ENCODE measurements at regions not wholly inside any gene's neighbourhood (a gene's known extent, or its start where the extent isn't known, plus 50 kb on each side); places are given as distances from the start of the nearest gene placed in this dataset.

- TF ChIP-seq, protein P1, sequence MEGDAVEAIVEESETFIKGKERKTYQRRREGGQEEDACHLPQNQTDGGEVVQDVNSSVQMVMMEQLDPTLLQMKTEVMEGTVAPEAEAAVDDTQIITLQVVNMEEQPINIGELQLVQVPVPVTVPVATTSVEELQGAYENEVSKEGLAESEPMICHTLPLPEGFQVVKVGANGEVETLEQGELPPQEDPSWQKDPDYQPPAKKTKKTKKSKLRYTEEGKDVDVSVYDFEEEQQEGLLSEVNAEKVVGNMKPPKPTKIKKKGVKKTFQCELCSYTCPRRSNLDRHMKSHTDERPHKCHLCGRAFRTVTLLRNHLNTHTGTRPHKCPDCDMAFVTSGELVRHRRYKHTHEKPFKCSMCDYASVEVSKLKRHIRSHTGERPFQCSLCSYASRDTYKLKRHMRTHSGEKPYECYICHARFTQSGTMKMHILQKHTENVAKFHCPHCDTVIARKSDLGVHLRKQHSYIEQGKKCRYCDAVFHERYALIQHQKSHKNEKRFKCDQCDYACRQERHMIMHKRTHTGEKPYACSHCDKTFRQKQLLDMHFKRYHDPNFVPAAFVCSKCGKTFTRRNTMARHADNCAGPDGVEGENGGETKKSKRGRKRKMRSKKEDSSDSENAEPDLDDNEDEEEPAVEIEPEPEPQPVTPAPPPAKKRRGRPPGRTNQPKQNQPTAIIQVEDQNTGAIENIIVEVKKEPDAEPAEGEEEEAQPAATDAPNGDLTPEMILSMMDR (IDR thresholded peaks at IDR 0.05): no peak
- no peak for TF ChIP-seq POLR2A (IDR thresholded peaks at IDR 0.05)
- TF ChIP-seq POLR2AphosphoS5 (IDR thresholded peaks at IDR 0.05): no peak
These were observed 103.5 kb upstream of the FAM3C start for GRCh38 chr7:121499624-121500023.

Data from breast epithelium (tissue), 3 donors.